Neural progenitor cell (in vitro differentiated cells): ENCODE measurements at regions not wholly inside any gene's neighbourhood (a gene's known extent, or its start where the extent isn't known, plus 50 kb on each side); places are given as distances from the start of the nearest gene placed in this dataset.
"Not testable (repeated sequence)": the region's sequence is repeated elsewhere in the genome, so short reads cannot be mapped to it uniquely, and the experiment has no call there.

Experiments used
- DNase-seq: peaks from one replicate; pipeline ENCODE4 v3.0.0-alpha.2; 2016; ENCODE audit warnings: low spot score
- H2AFZ ChIP-seq: fragments of 200-600 bp; sonication (generic); replicated peaks from 2 replicates; pipeline ENCODE4 v1.6.1; 2016; ENCODE audit warnings: antibody characterized with exemption
- H3F3A ChIP-seq: fragments of 200-600 bp; sonication (generic); 2 replicates; pipeline ENCODE4 v1.6.1; 2016; ENCODE audit warnings: antibody characterized with exemption, low read depth
- H3K27ac ChIP-seq: fragments of 200-600 bp; sonication (generic); 2 replicates; pipeline ENCODE4 v1.5.1; 2016; ENCODE audit warnings: mild to moderate bottlenecking
- H3K27me3 ChIP-seq: fragments of 200-600 bp; sonication (generic); 2 replicates; pipeline ENCODE4 v1.6.1; 2016; ENCODE audit warnings: mild to moderate bottlenecking, moderate library complexity
- H3K36me3 ChIP-seq: fragments of 200-600 bp; sonication (generic); 2 replicates; pipeline ENCODE4 v1.5.1; 2016
- H3K4me1 ChIP-seq: fragments of 200-600 bp; sonication (generic); 2 replicates; pipeline ENCODE4 v1.6.1; 2016; ENCODE audit warnings: mixed run types
- H3K4me2 ChIP-seq: fragments of 200-600 bp; sonication (generic); 2 replicates; pipeline ENCODE4 v1.6.1; 2016
- H3K4me3 ChIP-seq: fragments of 200-600 bp; sonication (generic); 2 replicates; pipeline ENCODE4 v1.5.1; 2016
- H3K79me2 ChIP-seq: fragments of 200-600 bp; sonication (generic); 2 replicates; pipeline ENCODE4 v1.6.1; 2016; ENCODE audit warnings: low read depth
- H3K9ac ChIP-seq: fragments of 200-600 bp; sonication (generic); 2 replicates; pipeline ENCODE4 v1.6.1; 2016
- H3K9me3 ChIP-seq: fragments of 200-600 bp; sonication (generic); 2 replicates; pipeline ENCODE4 v1.5.1; 2016; ENCODE audit warnings: low read depth
- H4K20me1 ChIP-seq: fragments of 200-600 bp; sonication (generic); 2 replicates; pipeline ENCODE4 v1.6.1; 2016; ENCODE audit warnings: low read depth
- H3K27ac Mint-ChIP-seq: 3 replicates; pipeline ENCODE4 v1.8.0; 2021; ENCODE audit warnings: mixed read lengths
- H3K27me3 Mint-ChIP-seq: 2 replicates; pipeline ENCODE4 v1.8.0; 2022; ENCODE audit warnings: low read depth, mild to moderate bottlenecking, inconsistent platforms, moderate library complexity, mixed read lengths; ENCODE audit not compliant: insufficient read depth
- H3K36me3 Mint-ChIP-seq: 3 replicates; pipeline ENCODE4 v1.8.0; 2021; ENCODE audit warnings: mixed read lengths
- H3K4me1 Mint-ChIP-seq: 3 replicates; pipeline ENCODE4 v1.8.0; 2021; ENCODE audit warnings: mixed read lengths
- H3K4me3 Mint-ChIP-seq: 3 replicates; pipeline ENCODE4 v1.8.0; 2021; ENCODE audit warnings: mild to moderate bottlenecking, moderate library complexity, mixed read lengths
- H3K9me3 Mint-ChIP-seq: 3 replicates; pipeline ENCODE4 v1.8.0; 2020; ENCODE audit warnings: mixed read lengths
- CTCF ChIP-seq: fragments of 200-600 bp; sonication (generic); IDR thresholded peaks from 2 replicates; pipeline ENCODE4 v1.5.1; 2017; ENCODE audit warnings: antibody characterized with exemption, mild to moderate bottlenecking
- EZH2 ChIP-seq: fragments of 200-600 bp; sonication (generic); IDR thresholded peaks from 2 replicates; pipeline ENCODE4 v1.6.1; 2017; ENCODE audit warnings: antibody characterized with exemption, mild to moderate bottlenecking, moderate library complexity
- EZH2phosphoT487 ChIP-seq: fragments of 200-600 bp; sonication (generic); IDR thresholded peaks from 2 replicates; pipeline ENCODE4 v1.6.1; 2017; ENCODE audit warnings: antibody characterized with exemption

- Histone ChIP-seq H2AFZ (no peak overlapping the region), H3K9ac (no peak overlapping the region), H3K4me2 (no peak overlapping the region), H3K79me2 (no peaks in the 10 kb centered on the region), H3K4me3 (no peak overlapping the region), H3K4me1 (peaks cover 2% of the 10 kb centered on the region), H3K27me3 (no peaks in the 10 kb centered on the region), H4K20me1 (no peaks in the 10 kb centered on the region), H3K9me3 (no peaks in the 10 kb centered on the region), H3K36me3 (no peaks in the 10 kb centered on the region), H3F3A (peaks cover 4% of the 10 kb centered on the region), H3K27ac (no peak overlapping the region)
- Mint-ChIP-seq H3K9me3 (no peaks in the 10 kb centered on the region), H3K4me1 (no peaks in the 10 kb centered on the region), H3K4me3 (no peak overlapping the region), H3K36me3 (no peaks in the 10 kb centered on the region), H3K27me3 (peaks cover under 1% of the 10 kb centered on the region), H3K27ac (no peak overlapping the region)
- TF ChIP-seq EZH2phosphoT487, result no peak
- DNase-seq, result no peak
Observed at GRCh38 chr1:166391279-166392066, 224.7 kb upstream of the FAM78B start.

GRCh38 chr1:166395729-166396128 lies 228.9 kb upstream of the FAM78B start:
- H3K4me1 Mint-ChIP-seq, result no peaks in the 10 kb centered on the region
- DNase-seq, result no peak
- no peak overlapping the region for H3K9ac ChIP-seq
- no peaks in the 10 kb centered on the region for H4K20me1 ChIP-seq
- H3K36me3 ChIP-seq, result no peaks in the 10 kb centered on the region
- no peak overlapping the region for H3K27ac ChIP-seq
- no peaks in the 10 kb centered on the region for H3K9me3 Mint-ChIP-seq
- no peaks in the 10 kb centered on the region for H3K79me2 ChIP-seq
- H2AFZ ChIP-seq, result no peak overlapping the region
- no peaks in the 10 kb centered on the region for H3K9me3 ChIP-seq
- H3K36me3 Mint-ChIP-seq, result no peaks in the 10 kb centered on the region
- H3K27me3 ChIP-seq, result no peaks in the 10 kb centered on the region
- H3K27me3 Mint-ChIP-seq, result no peaks in the 10 kb centered on the region
- H3K27ac Mint-ChIP-seq, result no peak overlapping the region
- H3K4me1 ChIP-seq, result no peaks in the 10 kb centered on the region
- no peaks in the 10 kb centered on the region for H3F3A ChIP-seq
- no peak overlapping the region for H3K4me3 Mint-ChIP-seq
- TF ChIP-seq EZH2, result no peak
- H3K4me3 ChIP-seq, result no peak overlapping the region
- H3K4me2 ChIP-seq, result no peak overlapping the region

GRCh38 chr1:166409253-166410082 lies 242.7 kb upstream of the FAM78B start:
- H2AFZ ChIP-seq, H3K4me3 Mint-ChIP-seq, DNase-seq, H3K27ac ChIP-seq, H3K36me3 ChIP-seq, H3K36me3 Mint-ChIP-seq, H3K4me3 ChIP-seq, H3K9me3 ChIP-seq, H3K4me2 ChIP-seq, H3K4me1 Mint-ChIP-seq, H4K20me1 ChIP-seq, H3F3A ChIP-seq, H3K79me2 ChIP-seq, H3K27ac Mint-ChIP-seq, H3K27me3 Mint-ChIP-seq, H3K9ac ChIP-seq, H3K4me1 ChIP-seq, H3K27me3 ChIP-seq: not testable (repeated sequence)
- H3K9me3 Mint-ChIP-seq, result peaks cover 18% of the 10 kb centered on the region

- Histone ChIP-seq H3K27ac (no peak overlapping the region), H3K27me3 (no peaks in the 10 kb centered on the region), H3K4me3 (no peak overlapping the region), H3K9ac (no peak overlapping the region), H2AFZ (no peak overlapping the region), H3K36me3 (no peaks in the 10 kb centered on the region), H4K20me1 (no peaks in the 10 kb centered on the region), H3F3A (no peaks in the 10 kb centered on the region), H3K4me1 (no peaks in the 10 kb centered on the region), H3K9me3 (no peaks in the 10 kb centered on the region), H3K79me2 (no peaks in the 10 kb centered on the region), H3K4me2 (no peak overlapping the region)
- no peaks in the 10 kb centered on the region for H3K36me3 Mint-ChIP-seq
- TF ChIP-seq CTCF, result no peak
- no peak for TF ChIP-seq EZH2
- TF ChIP-seq EZH2phosphoT487, result no peak
- H3K9me3 Mint-ChIP-seq, result peaks cover 21% of the 10 kb centered on the region
- no peak overlapping the region for H3K4me3 Mint-ChIP-seq
- DNase-seq, result no peak
- no peak overlapping the region for H3K27ac Mint-ChIP-seq
- peaks cover 4% of the 10 kb centered on the region for H3K27me3 Mint-ChIP-seq
- H3K4me1 Mint-ChIP-seq, result no peaks in the 10 kb centered on the region
Observed at GRCh38 chr1:166410083-166410385, 243.2 kb upstream of the FAM78B start.

GRCh38 chr1:166416831-166417230 lies 250.0 kb upstream of the FAM78B start:
- H3K27me3 ChIP-seq, H3K79me2 ChIP-seq, H3K36me3 Mint-ChIP-seq, H3K4me3 Mint-ChIP-seq, H3K4me3 ChIP-seq, H3F3A ChIP-seq, H3K27ac ChIP-seq, H4K20me1 ChIP-seq, H3K27me3 Mint-ChIP-seq, H3K36me3 ChIP-seq, H3K9me3 Mint-ChIP-seq, H3K9ac ChIP-seq, H3K4me2 ChIP-seq, H3K27ac Mint-ChIP-seq, H3K9me3 ChIP-seq, H3K4me1 Mint-ChIP-seq, H2AFZ ChIP-seq, H3K4me1 ChIP-seq: not testable (repeated sequence)
- peak; percentile 12 for DNase-seq
